ENCODE measurements at regions not wholly inside any gene's neighbourhood (a gene's known extent, or its start where the extent isn't known, plus 50 kb on each side); places are given as distances from the start of the nearest gene placed in this dataset.

- no peak for TF ChIP-seq POLR2AphosphoS5 (IDR thresholded peaks at IDR 0.05; ENCODE audit: borderline replicate concordance, low read depth, low read length)
- TF ChIP-seq EZH2 (IDR thresholded peaks at IDR 0.05) = no peak
Measured at GRCh38 chr7:88361357-88361756, 54.7 kb upstream of the STEAP4 start.

Data from SK-N-MC (cell line).